Kidney epithelial cell (primary cell): ENCODE measurements at regions not wholly inside any gene's neighbourhood (a gene's known extent, or its start where the extent isn't known, plus 50 kb on each side); places are given as distances from the start of the nearest gene placed in this dataset.

Experiments used
- DNase-seq: peaks from one replicate; pipeline ENCODE4 v3.0.0-alpha.2; 2010; ENCODE audit warnings: low read depth
- H3K27me3 ChIP-seq: 2 replicates; pipeline ENCODE4 v1.6.0; 2011; ENCODE audit warnings: low read length; ENCODE audit not compliant: control insufficient read depth, insufficient read depth
- H3K36me3 ChIP-seq: 2 replicates; pipeline ENCODE4 v1.5.1; 2011; ENCODE audit warnings: low read length; ENCODE audit not compliant: control insufficient read depth, insufficient read depth
- H3K4me3 ChIP-seq: 2 replicates; pipeline ENCODE4 v1.5.1; 2011; ENCODE audit warnings: low read depth, mild to moderate bottlenecking, control low read depth, low read length
- TF ChIP-seq, protein P1 (sequence below): IDR thresholded peaks from 2 replicates; pipeline ENCODE4 v1.5.1; 2011; ENCODE audit warnings: mild to moderate bottlenecking, moderate library complexity, low read length, control low read depth, inconsistent platforms; ENCODE audit not compliant: insufficient read depth, poor library complexity, severe bottlenecking

DNA sequence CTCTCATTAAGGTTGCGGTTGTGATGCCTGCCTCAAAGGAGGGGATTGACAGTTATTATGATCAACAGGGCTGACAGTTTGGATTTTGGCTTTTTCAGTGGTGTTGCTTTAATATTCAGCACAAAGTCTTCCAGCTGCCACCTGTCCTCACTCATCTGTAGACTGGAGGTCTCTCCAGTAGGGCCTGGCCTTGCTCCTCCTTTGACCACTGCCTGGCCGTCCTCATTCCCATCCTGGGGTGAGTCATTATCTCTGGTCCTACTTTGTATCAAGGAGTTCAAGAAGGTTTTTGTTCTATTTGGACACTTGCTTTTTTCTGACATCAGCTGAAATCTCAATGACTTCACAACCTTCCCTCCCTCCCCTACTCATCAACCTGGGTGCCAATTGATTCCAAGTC is 95.1 kb upstream of the ZPLD1 start:
- H3K36me3 ChIP-seq: no peaks in the 10 kb centered on the region
- no peak overlapping the region for H3K4me3 ChIP-seq
- TF ChIP-seq, protein P1, sequence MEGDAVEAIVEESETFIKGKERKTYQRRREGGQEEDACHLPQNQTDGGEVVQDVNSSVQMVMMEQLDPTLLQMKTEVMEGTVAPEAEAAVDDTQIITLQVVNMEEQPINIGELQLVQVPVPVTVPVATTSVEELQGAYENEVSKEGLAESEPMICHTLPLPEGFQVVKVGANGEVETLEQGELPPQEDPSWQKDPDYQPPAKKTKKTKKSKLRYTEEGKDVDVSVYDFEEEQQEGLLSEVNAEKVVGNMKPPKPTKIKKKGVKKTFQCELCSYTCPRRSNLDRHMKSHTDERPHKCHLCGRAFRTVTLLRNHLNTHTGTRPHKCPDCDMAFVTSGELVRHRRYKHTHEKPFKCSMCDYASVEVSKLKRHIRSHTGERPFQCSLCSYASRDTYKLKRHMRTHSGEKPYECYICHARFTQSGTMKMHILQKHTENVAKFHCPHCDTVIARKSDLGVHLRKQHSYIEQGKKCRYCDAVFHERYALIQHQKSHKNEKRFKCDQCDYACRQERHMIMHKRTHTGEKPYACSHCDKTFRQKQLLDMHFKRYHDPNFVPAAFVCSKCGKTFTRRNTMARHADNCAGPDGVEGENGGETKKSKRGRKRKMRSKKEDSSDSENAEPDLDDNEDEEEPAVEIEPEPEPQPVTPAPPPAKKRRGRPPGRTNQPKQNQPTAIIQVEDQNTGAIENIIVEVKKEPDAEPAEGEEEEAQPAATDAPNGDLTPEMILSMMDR: no peak
- no peaks in the 10 kb centered on the region for H3K27me3 ChIP-seq
- no peak for DNase-seq

DNA sequence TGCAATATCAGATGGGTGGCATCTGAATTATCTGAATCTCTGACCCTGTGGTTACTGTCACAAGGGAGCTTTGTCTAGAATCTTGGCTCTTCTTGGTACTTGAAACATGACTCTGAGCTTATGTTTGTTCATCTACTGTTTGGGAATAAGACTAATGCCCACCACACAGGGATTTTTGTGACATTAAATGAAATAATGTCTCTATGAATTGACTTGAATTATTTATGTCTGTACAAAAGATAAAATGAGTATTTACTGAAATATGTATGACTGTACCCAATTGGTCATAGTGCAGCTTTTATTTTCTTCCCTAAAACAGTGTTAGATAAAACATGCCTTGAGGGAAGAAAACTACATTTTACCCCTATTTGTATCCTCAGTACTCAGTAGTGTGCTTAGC is 87.9 kb upstream of the ZPLD1 start:
- Histone ChIP-seq H3K27me3 (no peaks in the 10 kb centered on the region), H3K36me3 (no peaks in the 10 kb centered on the region), H3K4me3 (no peak overlapping the region)
- TF ChIP-seq, protein P1: no peak
- no peak for DNase-seq

DNA sequence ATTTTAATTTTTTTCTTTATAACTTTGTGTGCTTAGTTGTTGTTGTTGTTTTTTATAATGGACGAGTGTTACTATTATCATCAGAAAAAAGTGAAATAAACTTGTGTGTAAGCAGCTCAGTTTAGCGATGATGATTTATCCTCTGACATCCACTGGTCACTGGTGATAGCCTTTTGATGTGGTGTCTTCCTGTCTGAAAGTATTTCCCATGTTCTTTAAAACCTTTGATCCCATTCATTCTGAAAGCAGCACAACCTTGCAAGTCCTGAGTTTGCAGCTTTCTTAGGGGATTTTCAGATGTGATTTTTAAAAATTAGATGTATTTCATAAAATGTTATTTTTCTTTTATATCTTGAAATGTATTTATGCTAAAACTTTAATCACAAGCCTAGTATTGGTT is 85.9 kb upstream of the ZPLD1 start:
- no peak overlapping the region for H3K4me3 ChIP-seq
- no peaks in the 10 kb centered on the region for H3K36me3 ChIP-seq
- no peak for DNase-seq
- H3K27me3 ChIP-seq: no peaks in the 10 kb centered on the region
- TF ChIP-seq, protein P1: no peak

DNA sequence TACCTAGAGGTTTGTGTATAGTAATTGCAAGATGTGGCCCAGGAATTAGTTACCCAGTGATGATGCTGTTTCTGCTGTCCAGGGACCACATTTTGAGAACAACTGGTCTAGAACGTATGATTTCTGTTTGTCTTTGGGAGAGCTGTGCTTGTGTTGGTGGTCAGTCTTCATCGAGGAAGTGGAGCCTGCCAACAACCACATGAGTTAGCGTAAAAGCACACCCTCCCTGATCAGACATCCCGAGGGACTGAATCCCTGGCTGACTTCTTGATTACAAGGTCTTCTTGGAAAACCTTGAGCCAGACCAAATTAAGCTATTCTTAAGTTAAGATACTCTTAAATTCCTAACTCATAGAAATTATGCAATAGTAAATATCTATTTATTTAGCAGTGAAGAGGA is 81.7 kb upstream of the ZPLD1 start:
- no peaks in the 10 kb centered on the region for H3K27me3 ChIP-seq
- no peak for DNase-seq
- TF ChIP-seq, protein P1: no peak
- H3K36me3 ChIP-seq: no peaks in the 10 kb centered on the region
- H3K4me3 ChIP-seq: no peak overlapping the region

DNA sequence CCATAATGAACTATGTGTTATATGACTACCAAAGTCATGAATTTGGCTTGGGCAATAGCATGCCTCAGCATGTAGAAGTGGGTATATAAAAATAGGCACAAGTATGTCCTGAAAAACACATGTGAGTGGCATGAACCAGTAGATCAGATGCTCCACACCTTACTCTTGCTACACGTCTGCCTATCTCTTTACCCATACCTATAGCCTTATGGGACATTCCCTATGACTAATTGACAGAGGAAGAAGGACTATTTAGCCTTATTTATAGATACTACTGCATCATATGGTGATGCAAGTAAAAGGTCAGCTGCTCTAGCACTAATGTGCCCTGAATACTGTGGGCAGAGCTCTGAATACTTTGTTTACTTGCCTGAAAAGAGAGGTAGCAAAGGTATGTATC is 81.0 kb upstream of the ZPLD1 start:
- Histone ChIP-seq H3K4me3 (no peak overlapping the region), H3K27me3 (no peaks in the 10 kb centered on the region), H3K36me3 (no peaks in the 10 kb centered on the region)
- DNase-seq: no peak
- TF ChIP-seq, protein P1: no peak

DNA sequence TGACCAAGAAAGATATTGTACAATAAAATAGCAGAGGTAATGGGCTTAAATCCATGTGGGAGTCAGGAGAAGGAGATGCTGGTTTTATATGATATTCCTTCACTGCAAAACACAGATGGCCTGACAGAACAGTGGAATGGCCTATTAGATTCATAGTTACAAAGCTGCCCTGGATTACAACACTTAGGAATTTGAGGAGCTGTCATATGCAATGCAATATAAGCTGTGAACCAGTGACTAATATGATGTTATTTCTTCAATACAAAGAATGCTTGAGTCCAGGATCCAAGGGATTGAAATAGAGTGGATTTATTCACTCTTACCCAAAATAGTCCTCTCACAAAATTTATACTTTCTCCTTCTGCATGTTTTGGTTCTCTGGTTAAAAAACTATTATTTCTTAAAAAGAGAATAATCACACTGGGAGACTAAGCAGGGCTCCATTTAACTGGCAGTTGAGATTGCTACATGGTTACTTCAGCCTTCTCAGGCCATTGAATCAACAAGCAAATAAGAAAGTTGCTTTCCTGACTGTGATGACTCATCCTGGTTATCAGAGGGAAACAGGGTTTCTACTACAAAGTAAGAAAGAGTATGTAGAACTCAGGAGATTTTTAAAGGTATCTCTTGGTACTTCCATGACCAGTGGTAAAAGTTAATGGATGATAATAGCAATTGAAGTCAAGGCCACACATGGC is 79.8 kb upstream of the ZPLD1 start:
- TF ChIP-seq, protein P1: no peak
- DNase-seq: peak; percentile 65
- Histone ChIP-seq H3K4me3 (no peak overlapping the region), H3K27me3 (no peaks in the 10 kb centered on the region), H3K36me3 (no peaks in the 10 kb centered on the region)
